ENCODE measurements at regions not wholly inside any gene's neighbourhood (a gene's known extent, or its start where the extent isn't known, plus 50 kb on each side); places are given as distances from the start of the nearest gene placed in this dataset.
"Not testable (repeated sequence)": the region's sequence is repeated elsewhere in the genome, so short reads cannot be mapped to it uniquely, and the experiment has no call there.

DNA sequence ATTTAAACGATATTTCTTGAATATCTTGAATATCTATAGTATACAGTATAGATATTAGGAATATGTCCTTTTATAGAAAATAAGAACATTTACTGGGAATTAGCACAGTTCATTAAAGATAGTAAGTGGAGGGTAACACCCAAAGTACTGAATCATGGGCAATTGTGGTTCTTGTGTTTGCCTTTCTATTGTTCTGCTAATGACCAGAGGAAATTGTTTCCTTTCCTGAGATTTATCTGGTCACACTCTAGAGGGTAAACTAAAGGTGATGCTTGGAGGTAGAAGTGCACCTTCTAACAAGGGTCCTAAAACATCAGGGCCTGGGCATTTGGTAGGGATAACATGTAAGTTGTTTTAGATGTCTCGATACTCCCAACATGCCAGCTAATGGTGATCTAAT lies 241.3 kb upstream of the SFRP2 start:
- DNase-seq: no peak

DNA sequence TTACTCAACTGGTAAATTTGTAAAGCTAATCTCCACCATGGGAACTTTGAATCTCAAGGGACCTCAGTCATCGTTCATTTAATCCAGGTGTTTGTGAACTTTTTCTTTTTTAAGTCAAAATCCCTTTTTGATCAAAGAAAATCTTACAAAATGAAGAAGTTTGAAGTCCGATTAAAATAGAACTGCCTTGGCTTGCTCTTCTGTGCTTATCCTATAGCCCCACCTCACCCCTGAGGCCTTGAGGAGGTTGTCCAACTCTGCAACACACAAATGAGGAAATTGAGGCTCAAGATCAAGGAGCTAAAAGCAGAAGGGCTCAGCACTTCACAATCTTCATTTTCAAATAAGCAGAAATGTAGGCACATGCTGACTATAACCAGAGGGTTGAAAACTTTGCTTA lies 240.3 kb upstream of the SFRP2 start:
- no peak for DNase-seq

DNA sequence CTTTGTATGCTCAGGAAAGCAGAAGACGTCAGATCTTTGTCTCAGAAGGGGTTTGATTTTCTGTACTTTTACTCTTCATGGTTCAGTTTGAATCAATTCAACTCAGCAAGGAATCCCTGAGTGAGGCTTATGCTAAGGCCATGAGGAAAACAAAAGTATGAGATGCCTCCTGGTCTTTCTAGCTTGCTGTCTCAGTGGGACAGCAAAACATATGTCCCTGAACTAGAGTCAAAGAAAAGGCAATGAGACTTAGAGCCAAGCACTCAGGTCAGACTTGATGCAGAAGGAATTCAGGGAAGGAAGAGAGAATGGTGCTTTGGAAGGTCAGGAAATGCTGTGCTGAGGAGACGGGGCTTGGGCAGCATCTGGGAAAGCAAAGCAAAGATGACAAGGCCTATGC lies 236.2 kb upstream of the SFRP2 start:
- DNase-seq: no peak

DNA sequence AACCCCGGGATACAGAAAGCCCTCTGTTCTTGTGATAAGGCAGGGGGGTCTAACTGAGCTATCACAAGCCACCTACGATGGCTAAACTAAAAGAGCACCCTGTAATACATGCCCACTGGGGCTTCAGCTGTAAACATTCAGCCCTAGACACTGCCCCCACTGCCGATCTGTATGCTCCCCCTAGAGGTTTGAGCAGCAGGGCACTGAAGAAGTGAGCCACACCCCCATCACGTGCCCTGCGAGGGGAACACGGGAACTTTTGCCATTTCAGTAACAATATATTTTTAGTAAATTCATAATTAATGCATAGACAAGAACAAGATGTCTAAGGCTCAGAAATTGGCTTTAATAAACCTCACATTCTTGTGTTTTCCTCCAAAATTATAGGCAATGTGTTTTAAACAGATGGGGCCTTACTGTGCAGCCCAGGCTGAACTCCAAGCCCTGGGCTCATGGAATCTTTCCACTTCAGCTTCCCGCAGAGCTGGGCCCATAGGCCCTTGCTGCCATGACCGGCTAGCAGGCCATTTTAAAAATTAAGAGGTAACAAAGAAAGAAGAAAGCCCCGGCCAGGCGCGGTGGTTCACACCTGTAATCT lies 235.3 kb upstream of the SFRP2 start:
- no peak for DNase-seq

DNA sequence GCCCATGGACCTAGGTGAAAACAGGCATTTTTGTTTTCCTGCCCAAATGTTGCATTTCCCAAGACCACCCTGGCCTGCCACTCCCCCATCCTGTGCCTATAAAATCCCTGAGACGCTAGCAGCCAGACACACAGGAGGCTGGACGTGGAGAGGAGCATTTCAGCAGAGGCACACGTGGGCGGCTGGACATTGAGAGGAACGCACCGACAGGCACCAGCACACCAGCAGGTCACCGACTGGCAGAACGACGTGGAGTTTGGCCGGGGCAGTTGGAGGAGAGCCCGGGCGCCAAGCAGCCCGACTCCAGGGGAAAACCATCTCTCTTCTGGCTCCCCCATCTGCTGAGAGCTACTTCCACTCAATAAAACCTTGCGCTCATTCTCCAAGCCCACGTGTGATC lies 234.8 kb upstream of the SFRP2 start:
- DNase-seq: not testable (repeated sequence)

DNA sequence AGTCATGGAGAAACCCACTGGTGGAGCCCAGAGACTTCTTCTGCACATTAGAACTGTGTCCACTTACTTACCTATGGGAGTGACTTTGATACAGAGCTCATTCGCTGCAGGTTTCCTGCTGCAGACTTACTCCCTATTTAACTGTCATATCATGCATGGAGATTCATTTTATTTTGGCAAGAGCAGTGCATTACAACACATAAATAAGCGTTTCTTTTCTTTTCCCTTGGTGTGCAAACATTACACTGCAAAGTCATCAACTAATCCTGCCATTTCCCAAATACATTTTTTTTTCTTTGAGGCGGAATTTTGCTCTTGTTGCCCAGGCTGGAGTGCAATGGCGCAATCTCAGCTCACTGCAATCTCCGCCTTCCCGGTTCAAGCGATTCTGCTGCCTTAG lies 230.9 kb upstream of the SFRP2 start:
- no peak for DNase-seq

DNA sequence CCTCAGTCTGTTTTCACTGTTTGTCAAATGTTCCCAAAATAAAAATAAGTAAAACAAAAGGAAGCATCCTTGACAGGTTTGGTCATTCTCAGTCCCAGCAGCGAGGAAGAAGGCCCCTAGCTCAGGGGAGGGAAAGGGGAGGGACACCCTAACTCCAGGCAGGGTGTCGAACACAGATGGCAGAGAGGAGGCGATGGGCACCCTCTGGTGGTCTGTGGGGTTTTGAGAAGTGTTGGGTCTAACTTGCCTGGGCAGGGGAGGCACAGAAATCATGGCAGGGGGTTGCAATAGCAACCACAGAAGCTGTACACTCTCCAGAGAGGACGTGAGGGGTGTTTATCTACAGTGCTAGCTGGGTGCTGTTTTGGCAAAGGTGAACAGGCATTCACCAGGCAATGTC lies 229.8 kb upstream of the SFRP2 start:
- DNase-seq: no peak

DNA sequence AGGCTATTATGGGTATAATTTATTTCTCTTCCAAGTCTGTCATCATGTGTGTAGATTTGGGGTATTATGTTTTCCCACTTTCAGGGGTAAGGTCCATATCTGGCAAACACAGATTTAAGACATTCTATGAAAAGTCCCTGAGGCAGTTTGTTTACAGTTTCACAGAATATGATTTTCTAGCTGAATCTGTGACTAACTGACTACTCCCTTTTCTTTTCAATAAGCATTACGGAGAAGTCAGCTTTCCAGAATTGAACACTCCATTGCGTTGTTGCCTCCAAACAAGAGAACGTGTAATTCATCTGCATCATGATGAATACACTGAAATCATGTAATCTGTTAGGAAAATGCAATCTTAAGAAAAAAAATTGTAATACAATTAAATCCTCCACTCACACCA lies 226.7 kb upstream of the SFRP2 start:
- no peak for DNase-seq

DNA sequence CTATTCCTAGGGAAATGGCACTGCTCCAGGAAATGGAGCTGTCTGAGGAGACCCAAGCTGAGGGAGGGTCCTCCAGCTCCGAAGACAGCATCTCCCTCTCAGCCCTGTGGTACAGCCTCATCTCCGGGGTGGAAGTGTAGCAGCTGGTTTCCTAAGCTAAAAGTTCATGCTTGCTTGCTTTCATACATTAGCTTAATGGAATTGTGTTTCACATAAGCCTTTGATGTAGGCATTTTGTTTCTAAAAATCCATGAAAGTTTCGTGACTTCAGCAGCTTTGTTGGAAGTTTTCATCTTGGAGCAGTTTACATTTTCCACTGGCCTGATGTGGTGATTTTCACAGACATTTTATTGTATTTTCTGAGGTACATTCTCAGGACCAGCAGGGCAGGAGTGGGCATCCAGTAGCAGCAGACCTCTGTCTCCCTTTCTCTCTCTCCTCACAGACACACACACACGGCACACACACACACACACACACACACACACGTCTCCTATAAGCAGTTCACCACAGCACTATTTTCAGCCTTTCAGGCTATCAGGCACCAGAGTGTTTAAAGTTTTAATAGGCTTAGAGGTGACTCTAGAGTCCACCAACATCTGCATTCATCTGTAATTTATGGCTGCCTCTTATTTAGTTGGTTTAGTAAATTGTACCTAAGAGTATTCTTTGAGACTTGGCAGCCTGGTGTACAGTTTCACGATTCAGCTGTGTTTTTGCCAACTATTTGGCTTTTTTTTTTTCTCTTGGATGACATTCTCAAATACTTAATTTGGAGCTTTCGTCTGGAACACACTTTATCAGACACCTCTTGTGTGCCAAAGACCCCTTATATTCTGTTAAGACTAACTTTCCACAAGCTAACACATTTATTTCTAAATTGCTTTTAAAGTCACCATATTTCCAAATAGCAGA lies 225.8 kb upstream of the SFRP2 start:
- DNase-seq: no peak

DNA sequence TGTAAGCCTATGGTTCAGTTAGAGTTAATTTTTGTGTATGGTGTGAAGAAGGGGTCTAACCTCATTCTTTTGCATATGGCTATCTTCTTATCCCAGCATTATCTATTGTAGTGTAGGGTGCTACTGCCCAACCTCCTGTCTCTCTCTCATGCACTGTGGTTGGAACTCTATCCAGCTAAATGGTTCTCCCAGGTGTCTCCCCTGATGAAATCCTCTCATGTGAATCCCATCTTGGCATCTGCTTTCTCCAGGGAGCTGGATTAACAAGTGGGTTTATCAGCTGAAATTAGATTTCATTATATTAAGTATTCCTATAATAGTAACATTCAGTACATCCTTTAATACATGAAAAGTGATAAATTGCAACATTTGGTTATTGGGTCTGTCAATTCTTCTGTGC lies 224.7 kb upstream of the SFRP2 start:
- DNase-seq: no peak

DNA sequence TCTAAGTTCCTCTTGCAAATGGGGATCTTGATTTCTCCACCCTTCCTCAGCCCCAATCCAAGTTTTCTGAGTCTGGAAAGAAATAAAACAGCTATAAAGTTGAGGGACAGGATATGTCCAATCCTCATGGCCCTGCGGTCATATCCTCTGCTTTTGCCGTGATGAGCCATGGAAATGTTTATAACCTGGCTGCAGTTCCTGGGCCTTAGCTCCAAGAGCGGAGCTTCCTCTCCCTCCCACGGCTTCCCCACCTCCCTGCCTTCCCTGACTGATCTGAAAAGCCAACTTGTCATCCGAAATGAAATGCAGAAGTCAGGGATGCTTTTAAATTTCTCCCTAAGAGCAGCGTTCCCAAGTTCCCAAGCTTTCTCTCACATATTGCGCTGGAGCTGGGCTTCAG lies 221.5 kb upstream of the SFRP2 start:
- DNase-seq: no peak

DNA sequence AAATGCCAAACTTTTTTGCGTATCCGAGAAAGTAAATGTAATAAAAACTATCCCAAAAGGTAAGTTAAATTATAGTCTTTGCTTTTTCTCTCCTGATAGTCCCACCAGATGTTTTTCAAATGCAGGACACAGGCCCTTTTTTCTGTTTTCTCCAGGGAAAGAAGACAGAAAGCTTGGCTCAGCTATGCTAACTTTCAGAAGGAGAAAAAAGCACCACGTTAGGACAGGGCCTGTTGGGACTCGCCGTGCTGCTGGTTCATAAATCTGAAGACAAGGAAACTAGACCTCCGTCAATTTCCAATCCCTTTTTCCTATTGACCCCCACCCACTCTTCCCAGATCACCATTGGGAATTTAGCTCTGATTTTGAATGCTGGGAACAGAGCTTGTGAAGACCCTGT lies 220.9 kb upstream of the SFRP2 start:
- no peak for DNase-seq

DNA sequence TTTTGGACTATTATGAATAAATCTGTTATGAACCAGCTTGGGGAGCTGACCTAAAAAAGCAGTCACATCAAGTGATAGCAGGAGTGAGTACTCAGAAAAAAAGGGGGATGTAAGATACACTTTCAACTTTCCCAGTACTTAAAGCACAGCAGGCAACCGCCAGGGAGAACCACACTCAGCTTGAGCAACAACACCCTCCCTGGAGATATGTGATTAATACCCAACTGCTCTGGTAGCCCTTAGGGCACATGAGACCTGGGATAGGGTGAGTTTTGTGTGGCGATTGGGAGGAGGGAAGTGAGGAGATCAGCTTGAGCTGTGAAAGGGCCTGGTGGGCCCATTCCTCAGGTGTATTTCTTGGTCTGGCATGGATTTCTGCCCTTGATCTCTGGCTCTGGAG lies 220.3 kb upstream of the SFRP2 start:
- no peak for DNase-seq

DNA sequence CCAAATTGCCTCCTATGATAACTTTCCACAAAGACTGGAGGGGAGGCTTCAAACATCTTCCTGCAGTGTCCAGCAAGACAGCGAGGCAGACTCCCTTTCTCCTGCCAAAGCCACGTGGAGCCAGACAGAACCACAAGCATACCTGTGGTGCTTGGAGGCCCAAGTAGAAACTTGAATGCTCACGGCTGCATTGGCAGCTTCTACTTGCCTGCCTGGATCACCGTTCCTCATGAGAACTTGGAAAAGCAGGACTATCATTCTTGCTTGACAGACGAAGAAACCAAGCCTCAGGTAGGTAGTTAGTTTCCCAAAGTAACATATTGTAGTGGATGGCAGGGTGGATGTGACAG lies 216.3 kb upstream of the SFRP2 start:
- DNase-seq: no peak

DNA sequence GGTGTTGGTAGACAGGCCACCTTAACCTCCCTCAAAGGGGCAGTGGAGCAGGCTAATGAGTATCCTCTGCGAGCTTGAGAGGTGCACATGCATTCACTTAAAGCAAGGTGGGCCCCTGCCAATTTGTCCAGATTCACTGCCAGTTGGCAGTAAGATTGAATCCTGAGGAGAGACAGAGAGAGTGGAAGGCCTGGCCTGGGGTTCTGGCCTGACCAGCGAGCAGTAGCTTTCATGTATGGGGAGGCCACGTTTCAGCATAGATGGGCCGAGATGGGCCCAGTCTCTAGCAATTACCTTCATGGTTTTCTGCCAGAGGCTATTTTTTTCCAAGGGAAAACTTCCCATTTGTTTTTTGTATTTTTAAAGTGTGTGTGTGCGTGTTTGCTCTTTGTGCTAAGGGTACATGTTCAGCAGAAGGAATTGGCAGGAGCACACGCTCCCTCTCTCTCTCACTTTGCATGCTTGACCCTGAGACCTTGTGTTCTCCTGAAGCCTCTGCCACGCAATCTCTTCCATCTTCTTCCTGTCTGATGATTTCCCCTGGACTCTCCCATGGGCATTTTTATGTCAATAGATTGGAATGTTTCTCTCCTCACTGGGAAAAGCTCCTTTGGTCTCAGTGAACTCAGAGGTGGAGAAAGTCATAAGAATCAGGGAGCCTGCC lies 215.8 kb upstream of the SFRP2 start:
- DNase-seq: no peak

DNA sequence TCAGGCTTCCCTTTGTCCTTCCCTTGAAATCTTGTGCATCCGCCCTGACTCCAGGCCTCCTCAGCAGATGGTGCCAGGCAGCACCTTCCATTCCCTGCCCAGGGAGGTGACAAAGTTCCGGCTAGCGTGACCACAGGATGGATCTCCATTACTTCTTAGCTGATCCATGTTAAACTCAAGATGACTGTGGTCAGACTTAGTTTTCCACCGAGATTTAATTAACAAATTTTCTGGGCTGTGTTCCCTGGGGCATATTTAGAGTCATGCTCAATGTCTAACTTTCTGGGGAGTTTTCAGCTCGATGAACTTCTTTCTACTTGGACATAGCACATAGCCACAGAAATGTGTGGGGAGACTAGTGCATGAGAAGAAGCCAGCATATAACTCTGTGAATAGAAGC lies 215.1 kb upstream of the SFRP2 start:
- no peak for DNase-seq

DNA sequence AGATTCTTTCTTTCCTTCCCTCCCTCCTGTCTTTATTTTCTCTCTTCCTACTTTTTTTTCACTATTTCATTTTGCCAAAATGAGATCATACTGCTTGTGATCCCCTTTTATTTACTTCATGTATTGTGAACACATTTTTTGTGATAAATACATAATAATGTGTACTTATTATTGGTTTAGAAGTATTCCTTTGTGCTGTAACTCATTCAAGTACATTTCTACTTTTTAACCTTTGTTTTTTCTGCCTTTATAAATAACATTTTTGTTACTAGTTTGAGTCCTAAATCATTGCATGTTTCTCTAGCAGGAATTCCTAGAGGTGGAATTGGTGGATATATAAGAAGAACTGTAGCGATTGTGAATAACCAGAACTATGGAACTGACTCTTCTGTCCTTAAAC lies 214.5 kb upstream of the SFRP2 start:
- no peak for DNase-seq

DNA sequence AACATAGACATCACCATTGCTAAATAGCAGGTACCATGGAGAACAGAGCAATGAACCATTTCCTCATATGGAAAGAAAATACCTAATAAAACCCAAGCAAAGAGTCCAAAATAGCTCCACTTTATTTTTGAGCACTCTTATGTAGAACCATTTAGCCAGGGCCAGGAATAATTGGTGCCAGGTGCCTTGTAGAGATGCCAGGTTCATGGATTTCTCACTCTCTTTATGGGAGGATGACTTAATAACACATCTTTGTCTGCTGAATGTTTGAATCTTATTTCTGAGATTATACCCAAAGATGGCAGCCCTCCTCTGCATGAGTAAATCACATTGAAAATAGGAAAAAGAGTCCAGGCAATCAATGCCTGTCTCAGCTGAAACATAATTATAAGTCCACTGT lies 212.3 kb upstream of the SFRP2 start:
- no peak for DNase-seq

DNA sequence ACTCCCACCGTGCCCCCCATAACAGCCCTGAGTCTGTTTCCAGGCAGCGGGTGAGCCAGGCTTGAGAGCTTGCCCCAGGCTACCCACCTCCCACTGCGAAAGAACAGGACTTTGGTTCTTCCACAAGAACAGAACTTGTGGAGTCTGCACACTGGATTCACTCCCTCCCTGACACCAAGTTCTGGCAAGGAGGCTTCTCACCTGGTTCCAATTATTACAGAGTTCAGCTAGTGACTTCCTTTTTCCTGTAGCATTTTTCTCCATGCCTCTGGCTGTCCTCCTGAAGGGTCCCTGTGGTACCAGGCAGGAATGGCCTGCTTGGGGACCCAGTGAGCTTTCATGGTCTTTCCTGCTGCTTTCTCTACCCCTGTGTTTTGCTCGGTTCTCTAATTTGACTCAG lies 208.6 kb upstream of the SFRP2 start:
- DNase-seq: no peak

DNA sequence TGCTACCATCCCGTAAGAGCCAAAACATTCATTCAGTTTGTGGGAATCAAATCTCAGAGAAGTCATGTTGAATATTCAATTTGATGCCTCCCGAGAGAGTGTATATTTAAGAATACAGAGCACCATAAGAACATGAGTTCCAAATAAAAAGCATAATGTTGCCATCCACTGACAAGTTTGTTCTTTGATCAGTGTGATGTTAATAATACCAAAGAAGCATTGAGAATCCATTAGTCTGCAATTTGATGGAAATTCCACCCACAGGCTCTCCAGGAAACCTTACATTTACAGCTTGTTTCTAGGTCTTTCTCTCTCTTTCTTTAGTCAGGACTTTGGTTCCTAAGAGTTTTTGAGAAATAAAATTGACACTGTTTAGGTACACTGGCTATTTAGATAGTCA lies 200.6 kb upstream of the SFRP2 start:
- DNase-seq: no peak

DNA sequence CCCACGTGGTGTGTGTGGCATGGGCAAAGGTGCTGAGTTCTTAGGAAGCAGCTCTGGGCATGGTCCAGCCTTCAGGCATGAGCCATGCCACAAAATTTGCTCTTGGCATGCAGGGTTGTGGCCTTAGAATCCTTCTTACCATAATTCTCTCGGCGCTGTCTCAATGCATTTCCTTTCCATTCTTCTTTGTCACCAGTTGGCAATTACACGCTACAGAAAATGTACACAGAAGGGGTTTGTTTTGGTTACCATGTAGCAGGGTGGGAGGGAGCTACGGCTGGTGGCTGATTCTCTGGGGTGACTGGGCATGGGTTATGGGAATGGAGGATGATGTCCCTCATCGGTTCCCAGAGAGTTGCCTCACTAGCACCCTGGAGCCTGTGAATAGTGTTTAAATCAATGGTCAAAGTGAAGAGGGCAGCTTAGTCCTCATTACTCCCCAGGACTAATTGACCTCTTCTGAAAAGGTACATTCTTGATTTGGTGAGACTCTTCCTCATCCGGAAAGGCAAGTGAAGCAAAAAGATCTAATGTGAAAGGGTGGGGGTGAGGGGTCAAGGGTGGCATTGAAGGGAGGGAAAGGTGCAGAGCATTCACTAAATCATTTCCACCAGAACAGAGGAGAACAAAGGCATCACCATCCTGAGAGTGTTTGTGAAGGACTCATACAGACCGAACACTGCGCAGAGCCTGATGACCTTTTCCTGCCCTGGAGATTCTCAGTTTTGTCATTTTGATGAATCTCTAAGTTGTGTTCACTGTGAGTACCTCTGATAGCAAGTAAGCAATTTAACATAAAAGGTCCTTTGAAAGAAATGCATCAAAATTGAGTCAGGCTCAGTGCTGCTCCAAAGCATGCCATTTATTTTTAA lies 199.8 kb upstream of the SFRP2 start:
- no peak for DNase-seq

DNA sequence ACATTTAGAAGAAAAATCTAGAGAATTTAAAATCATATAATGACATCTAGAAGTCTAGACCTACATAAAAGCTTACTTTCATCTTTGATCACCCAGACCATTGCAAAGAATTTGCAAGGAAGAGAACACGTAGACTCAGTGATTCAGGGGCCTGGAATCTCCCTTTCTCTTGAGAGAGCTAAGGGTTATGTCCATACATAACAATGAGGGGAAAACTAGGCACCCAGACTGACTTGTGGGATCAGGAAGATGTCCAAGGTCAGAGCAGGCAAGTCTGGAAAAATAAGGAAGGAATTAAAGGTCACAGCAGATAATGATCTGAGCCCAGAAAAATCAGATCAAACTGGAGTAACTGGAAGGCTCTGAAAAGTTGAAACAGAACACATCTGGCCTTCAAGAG lies 198.4 kb upstream of the SFRP2 start:
- DNase-seq: no peak

DNA sequence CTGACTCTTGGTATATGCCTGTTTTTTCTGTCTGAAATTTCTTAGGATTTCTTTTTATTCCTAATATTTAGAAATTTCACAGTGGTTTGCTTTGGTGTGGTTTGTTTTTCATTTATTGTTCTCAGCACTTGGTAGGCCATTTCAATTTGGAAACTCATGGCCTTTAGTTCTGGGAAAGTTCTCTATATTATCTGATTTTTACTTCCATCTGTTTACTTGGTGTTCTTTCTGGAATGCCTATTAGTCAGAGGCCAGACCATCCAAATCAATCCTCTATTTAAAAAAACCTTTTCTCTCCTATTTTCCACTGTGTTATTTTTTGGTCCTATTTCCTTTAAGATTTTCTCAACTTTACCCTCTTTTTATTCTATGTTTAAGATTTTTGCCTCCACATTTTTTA lies 188.1 kb upstream of the SFRP2 start:
- DNase-seq: no peak

Data from AML-193 (cell line).